ENCODE measurements at regions not wholly inside any gene's neighbourhood (a gene's known extent, or its start where the extent isn't known, plus 50 kb on each side); places are given as distances from the start of the nearest gene placed in this dataset.

GRCh38 chr1:68571454-68572235 lies 74.8 kb upstream of the DEPDC1 start:
- no peak for TF ChIP-seq CTCF (IDR thresholded peaks at IDR 0.05; ENCODE audit: insufficient read depth, low read length)
- no peak for TF ChIP-seq POLR2AphosphoS5 (IDR thresholded peaks at IDR 0.05; ENCODE audit: low read depth)
- no peak for TF ChIP-seq GABPA (IDR thresholded peaks at IDR 0.05; ENCODE audit: low read depth)
- no peak for TF ChIP-seq SPI1 (IDR thresholded peaks at IDR 0.05; ENCODE audit: borderline replicate concordance, low read depth)
- no peak for TF ChIP-seq REST (IDR thresholded peaks at IDR 0.05; ENCODE audit: insufficient replicate concordance, low read depth)

Measured in HL-60 (cell line).